ENCODE measurements at regions not wholly inside any gene's neighbourhood (a gene's known extent, or its start where the extent isn't known, plus 50 kb on each side); places are given as distances from the start of the nearest gene placed in this dataset.
"Not testable (repeated sequence)": the region's sequence is repeated elsewhere in the genome, so short reads cannot be mapped to it uniquely, and the experiment has no call there.

DNA sequence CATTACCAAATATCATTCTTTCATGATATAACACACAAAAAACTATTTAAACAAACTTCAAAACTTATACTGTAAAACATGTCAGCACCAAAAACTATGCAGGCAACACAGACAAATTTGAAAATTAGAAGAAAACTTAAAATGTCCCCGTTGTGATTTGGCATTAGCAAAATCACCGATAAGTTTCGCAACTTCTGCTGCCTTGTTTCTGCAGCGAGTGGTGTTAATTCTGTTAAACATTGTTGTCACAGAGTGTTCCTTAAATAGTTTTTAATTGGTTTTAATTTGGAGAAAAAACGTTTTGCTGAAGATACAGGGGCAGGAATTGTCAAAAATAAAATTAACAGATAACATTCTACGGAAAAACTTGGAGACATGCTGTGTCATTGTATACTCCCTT, 160.6 kb downstream of the RPLP1 start:
- POLR2A ChIA-PET, result no interaction called here
- CTCF ChIA-PET, result no interaction called here

DNA sequence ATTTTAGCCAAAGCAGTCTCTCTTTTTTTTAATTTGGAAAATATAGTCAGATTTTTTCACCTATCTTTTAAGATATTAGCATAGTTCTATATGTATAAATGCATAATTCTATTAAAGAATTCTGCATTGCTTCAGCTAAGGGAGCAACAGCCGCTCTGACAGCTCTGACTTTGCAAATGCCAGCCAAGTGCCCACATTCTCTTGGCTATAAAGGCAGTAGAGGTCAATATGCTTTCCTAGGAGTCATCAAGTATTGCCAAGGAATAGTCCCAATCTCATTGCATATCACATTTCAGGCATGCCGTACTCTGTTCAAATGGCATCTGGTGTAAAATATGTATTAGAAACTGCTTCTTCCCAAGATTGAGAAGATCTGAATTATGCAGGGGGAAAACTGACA, 161.4 kb downstream of the RPLP1 start:
- ChIA-PET POLR2A (no interaction called here), CTCF (interaction anchor here (0.7 kb wide), 1 partner anchor 187 kb away, joined by 3 read pairs; no protein-coding TSS in a partner anchor)

DNA sequence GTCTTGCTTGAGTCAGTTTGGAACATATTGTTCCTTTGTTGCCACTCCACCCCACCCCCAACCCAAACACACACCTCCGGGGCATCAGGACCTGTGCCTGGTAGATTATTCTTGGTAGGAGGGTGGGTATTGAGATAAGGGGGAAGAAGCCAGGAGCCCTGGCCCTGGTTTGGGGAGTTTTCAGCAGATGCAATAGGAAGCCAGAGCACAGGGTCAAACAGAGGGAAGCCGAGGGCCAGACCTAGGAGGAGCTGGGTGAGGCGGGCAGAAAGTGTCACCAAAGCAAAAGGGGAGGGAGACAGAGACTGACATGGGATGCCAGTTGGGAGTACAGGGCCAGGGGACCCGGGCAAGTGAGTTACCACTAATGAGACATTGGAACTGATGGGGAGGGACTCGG, 163.1 kb downstream of the RPLP1 start:
- CTCF ChIA-PET, result no interaction called here

DNA sequence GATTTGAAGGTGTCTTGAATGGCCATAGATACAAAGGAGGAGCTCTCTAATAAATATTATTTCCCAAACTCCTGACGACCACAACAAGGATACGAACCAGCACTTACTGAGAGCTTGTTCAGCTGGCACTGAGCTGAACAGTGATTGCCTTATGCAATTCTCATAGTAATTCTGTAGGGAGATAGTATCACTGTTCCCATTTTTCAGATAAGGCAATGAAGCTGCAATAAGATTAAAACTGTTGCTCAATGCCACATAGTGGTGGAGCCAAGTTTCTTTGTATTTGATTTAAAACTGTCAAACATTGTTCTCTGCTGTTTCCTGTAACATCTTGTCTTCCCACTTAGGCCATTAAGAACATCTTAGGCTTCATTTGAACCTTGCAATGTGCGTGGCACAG, 163.9 kb downstream of the RPLP1 start:
- CTCF ChIA-PET, result no interaction called here
- POLR2A ChIA-PET, result no interaction called here

More for the DNA sequence above, 163.1 kb downstream of the RPLP1 start:
- POLR2A ChIA-PET, result no interaction called here

DNA sequence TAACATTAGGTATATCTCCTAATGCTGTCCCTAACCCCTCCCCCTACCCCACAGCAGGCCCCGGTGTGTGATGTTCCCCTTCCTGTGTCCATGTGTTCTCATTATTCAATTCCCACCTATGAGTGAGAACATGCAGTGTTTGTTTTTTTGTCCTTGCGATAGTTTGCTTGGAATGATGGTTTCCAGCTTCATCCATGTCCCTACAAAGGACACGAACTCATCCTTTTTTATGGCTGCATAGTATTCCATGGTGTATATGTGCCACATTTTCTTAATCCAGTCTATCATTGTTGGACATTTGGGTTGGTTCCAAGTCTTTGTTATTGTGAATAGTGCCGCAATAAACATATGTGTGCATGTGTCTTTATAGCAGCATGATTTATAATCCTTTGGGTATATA, 164.5 kb downstream of the RPLP1 start:
- CTCF ChIA-PET, POLR2A ChIA-PET: not testable (repeated sequence)

DNA sequence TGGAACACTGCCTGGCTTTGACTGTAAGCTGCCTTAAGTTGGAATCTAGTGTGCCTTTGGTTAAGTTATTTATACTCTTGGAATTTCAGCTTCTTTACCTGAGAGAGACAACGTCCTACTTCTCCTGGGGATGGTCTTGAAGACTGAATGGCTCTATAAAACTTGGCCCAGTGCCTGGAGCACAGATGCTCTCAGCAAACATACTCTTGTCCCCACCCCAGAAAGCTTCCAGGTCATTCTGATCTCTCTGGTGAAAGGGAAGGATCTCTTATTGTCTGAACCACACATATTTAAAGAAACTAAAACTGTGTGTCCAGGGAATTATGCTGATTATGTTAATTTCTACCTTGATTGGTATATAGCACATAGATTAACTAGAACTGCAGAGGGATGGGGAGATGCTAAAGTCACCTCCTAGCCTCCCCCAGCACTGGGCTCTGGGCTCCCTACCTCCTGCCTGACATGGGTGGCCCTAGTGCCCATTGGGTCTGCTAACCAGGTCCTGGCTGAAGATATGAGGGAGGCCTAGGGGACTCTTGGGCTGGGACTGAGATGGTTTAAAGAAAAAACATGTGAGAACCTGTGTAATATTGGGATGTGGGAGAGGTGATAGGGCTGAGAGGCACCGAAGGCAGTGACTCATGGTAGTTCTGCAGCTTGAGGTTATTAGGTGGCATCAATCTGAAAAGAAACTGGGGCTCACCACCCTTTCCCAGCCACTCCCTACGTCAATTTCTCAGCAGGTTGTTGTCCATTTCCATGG, 171.0 kb downstream of the RPLP1 start:
- POLR2A ChIA-PET, result no interaction called here
- CTCF ChIA-PET, result interaction anchor here (1.1 kb wide), 1 partner anchor 105 kb away, joined by 3 read pairs; no protein-coding TSS in a partner anchor

DNA sequence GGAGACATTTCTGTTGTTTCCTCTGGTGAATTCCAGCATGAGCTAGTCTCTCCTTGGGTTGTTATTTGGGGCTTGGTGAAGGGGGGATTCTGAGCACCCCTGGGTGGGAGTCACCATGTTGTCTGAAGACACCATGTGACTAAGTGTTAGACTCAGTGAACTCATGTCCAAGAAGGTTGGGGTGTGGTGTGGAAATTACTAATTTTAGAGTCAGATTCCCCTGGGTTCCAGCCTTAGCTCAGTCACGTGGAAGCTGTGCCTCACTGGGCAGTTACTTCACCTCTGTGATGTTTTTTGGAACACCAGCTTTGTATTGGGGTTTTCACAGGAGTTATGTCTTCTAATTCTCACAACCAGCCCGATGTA, 171.5 kb downstream of the RPLP1 start:
- POLR2A ChIA-PET, result no interaction called here
- CTCF ChIA-PET, result interaction anchor here (1.1 kb wide), 1 partner anchor 105 kb away, joined by 3 read pairs; no protein-coding TSS in a partner anchor

DNA sequence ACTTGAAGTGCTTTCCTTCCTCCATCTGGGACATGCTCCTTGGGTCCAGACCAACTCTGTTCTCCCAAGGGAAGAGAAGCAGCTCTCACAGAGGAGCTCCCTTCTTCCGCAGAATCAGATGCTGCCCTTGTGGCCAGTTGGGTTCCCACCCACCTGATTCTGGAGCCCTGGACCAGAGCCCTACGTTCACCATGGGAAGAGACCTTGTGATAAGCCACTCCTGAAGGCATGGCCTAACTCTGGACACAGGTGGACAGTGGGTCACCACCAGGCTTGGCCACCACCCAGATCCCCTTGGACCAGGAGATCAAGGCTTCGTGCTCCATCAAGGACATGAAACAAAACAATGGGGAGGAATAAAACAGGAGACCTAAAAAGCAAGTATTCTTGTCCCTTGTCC, 172.2 kb downstream of the RPLP1 start:
- CTCF ChIA-PET, result no interaction called here

DNA sequence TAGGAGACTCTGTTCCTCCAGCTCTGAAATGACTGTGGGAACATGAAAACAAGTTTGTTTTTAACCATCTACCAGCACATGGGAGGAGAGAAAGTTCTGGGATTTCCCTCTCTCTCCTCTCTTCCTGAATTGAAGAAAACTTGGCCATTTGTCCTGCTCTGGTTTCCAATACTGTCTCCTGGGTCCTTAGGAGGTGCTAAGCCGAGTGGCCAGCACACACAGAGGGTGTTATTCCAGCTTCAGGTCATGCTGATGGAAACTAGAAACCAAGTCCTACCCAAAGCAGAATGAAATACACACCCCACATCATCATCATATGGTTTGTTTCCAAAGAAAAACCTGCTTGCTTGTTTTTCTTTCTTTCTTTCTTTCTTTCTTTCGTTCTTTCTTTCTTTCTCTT, 172.7 kb downstream of the RPLP1 start:
- ChIA-PET POLR2A (no interaction called here), CTCF (no interaction called here)

More for the DNA sequence above, 172.2 kb downstream of the RPLP1 start:
- POLR2A ChIA-PET, result no interaction called here

DNA sequence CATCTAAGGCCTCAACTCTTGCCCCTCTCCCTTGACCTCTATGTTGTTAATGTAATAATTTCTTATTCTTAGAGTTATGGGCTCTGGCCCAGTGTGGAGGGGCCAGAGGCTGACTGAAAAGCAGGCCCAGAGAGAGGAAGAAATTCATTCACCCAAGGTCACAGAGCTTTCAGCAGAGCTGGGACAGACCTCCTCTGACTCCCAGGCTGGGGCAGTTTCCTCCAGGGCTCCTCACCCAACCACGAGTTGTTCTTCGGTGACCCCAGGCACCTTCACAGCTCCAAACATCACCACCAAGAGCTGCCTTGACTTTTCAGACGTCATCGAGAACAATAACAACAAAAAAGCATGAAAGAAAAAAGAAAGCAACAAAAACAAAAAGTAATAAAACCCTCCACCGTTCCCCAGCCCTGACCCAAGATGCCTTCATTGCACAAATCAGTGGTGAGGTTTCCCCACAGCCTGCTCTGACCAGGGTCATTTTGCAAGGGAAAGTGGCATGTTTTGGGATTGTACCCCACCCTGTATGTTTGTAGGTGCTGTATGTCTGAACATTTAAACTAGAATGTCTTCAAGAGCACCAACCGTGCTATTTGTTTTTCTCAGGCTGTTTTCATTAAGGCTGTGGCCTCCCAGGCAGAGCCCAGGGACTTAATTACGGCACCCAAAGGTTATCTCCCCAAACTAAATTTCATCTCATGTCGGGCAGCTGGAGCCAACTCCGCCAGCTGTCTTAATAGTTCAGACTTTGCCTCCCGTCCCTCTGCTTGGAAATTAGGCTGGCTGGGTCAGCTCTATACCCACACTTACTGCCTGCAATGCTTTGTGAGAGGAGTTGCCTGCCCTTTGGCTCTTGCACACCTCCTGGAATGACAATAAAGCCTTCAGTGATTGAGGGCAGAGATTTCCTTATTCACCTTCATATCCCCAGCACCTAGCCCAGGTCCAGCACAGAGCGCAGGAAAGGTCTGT, 173.8 kb downstream of the RPLP1 start:
- POLR2A ChIA-PET, result interaction anchor here (0.6 kb wide), 1 partner anchor 93 kb away, joined by 4 read pairs; no protein-coding TSS in a partner anchor
- CTCF ChIA-PET, result no interaction called here

DNA sequence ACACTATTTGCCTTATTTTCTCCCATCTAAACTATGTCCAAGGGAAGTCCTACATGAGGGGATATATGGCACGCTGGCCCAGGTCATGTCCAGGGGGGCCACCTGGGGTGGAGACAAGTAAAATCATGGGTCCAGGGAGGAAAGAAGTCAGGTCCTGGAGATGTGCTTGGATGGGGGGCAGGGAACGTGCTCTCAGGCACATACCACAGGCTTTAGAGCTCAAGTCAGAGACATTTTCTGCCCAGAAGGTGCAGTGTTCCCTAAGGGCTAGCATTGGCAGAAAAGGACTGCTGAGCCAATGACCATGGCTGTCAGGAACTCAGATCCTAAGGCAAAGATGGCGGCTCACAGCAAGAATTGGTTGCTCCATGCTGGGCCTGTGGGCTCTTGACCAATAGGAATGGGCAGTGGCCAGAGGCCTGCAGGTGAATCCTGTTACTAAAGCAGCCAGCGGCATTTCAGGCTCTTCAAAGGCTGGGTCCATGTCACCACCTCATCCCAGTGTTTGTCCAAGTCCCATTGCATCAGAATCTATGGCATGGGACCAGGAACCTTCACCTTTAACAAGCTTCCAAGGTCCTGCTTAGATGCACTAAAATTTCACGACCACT, 175.0 kb downstream of the RPLP1 start:
- POLR2A ChIA-PET, result no interaction called here

DNA sequence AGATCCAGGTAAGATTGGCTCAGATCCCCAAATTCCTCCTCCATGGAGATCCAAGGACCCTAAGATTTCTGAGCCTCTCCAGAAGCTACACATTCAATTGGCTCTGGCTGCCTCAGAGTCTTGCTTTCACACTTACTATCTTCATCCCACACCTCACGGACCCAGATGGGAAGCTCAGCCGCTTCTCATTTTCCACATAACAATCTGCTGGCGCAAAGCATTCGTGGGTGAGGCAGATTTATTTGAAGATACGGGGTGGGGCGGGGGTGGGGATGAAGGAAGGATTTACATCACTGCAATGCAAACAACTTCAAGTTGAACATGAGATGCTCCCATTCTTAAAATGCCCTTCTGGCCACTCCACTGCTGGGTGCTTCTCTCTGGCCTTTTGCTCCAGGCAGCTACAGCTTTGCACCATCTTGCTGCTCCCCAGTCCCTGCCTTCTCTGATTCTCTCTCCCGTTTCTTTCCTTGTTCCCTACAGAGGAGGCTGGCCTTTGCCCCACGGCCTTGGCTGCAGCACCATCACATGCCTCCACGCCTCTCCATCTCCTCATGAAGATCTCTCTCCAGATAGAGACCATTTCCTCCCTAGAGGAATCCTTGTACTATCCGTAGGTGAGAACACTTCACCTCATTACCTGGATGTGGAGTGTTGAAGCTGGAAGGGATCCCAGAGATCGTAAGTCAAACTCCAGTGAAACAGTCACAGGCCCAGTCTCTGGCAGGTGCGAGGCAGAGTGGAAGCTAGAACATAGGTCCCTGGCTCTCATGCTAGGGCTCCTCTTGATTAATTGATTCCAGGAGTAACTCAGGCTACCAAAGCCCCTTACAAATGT, 175.9 kb downstream of the RPLP1 start:
- POLR2A ChIA-PET, result no interaction called here

More for the DNA sequence above, 175.0 kb downstream of the RPLP1 start:
- CTCF ChIA-PET, result no interaction called here

DNA sequence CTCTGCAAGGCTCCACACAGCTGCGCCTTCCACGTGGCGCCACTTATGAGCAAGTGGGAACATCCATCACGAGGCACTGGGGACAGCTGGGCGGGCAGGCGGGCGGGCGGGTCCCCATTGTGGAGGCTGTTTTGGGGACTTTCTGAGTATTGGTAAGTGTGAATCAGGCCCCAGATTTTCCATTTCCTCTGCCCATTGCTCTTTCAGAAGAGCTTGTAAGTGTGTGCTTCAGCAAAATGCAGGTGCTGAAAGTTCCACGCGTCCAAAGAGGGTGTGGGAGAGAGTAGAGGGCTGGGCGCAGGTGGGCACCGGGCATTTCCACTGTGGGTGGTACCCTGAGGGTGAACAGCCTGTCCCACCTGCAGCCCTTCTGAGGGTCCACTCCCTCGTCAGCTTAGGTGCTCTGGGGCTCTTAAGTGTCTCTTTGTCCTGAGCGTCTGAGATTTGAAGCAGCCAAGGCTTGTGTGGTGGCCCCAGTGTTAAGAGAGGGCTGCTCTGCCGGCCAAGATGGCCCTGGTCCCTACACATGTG, 177.1 kb downstream of the RPLP1 start:
- ChIA-PET POLR2A (no interaction called here), CTCF (no interaction called here)

More for the DNA sequence above, 175.9 kb downstream of the RPLP1 start:
- CTCF ChIA-PET, result no interaction called here

DNA sequence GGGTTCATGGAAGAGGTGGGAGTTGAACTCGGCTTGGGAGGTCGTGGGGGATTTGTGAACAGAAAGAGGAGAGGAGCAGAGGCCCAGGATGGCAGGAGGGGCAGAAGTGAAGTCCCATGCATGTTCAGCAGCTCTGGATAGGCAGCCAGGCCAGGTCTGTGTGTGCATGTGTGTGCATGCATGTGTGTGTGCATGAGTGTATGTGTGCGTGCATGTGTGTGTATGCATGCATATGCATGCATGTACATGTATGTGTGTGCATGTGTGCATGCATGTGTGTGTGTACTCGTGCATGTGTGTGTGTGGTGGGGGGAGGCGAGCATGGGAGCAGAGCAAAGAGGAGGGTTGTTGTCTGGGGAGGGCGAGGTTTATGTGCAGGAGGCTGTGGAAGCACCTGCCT, 178.4 kb downstream of the RPLP1 start:
- CTCF ChIA-PET, result no interaction called here
- POLR2A ChIA-PET, result no interaction called here

DNA sequence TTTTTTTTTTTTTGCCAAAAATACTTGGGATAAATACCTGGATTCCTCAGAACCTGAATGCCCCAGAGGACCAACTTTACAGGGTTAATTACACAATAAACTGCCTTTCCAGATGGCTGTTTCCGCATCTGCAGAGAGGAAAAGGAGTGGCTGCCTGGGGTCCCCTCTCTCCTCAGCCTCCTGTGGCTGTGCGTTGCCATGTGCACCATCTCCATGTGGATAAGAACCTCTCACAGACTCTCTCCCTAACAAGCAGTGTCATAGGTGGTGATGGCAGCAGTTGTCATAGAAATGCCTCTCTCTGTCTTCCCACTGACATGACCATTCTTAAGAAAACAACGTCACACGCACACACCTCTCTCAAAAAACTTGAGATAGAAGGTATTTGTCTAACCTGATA, 179.4 kb downstream of the RPLP1 start:
- POLR2A ChIA-PET, result no interaction called here
- CTCF ChIA-PET, result no interaction called here

DNA sequence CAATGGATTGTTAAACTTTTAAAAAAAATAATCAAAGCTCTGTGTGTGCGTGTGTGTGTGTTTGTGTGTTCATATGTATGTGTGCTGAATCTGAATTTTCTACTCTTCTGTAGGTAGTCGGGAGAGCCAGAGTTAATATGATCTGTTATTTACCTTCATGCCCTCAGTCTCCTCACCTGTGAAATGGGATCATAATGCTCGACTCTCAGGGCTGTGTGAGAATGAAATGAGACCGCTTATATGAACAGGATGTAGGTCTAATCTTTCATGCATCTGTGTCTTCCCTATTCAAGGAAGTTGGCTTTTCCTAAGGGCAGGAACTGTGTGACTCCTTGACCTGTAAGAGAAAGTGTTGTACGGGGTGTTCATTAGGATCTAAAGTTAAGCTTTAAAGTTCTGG, 182.2 kb downstream of the RPLP1 start:
- POLR2A ChIA-PET, result no interaction called here
- CTCF ChIA-PET, result no interaction called here

DNA sequence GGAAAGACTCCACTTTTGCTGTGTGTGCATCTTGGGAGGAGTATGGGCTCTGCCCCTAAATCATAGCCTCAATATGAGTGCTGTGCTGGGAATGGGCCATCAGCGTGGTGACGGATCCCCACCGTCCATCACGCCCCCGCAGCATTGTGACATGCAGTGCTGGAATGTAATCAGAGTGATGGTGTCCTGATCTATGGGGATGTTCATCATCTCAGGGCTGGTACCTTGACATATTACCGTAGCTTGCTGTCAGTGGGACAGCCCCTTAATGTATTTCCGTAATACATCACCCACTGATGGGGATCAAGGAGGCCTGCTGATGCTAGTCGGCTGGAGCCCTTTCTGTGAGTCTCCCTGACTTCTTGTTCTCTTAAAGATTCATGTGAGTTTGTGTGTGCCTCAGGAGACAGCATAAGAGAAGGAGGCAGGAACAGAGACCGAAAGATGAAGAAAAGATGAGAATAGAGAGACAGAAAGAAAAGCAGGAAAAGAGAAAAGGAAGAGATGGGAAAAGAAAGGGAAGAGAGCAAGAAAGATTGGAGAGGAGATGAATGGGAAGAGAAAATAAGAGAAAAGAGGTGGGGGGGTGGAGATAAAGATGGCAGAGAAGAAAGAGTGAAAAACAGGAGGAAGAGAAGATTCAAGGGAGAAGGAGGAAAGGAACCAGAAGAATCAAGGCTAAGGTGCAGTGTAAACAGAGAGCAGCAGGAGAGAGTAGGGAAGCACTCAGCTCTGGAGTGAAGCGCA, 183.7 kb downstream of the RPLP1 start:
- CTCF ChIA-PET, result interaction anchor here (0.6 kb wide), 1 partner anchor 530 kb away, joined by 5 read pairs; no protein-coding TSS in a partner anchor
- POLR2A ChIA-PET, result no interaction called here

DNA sequence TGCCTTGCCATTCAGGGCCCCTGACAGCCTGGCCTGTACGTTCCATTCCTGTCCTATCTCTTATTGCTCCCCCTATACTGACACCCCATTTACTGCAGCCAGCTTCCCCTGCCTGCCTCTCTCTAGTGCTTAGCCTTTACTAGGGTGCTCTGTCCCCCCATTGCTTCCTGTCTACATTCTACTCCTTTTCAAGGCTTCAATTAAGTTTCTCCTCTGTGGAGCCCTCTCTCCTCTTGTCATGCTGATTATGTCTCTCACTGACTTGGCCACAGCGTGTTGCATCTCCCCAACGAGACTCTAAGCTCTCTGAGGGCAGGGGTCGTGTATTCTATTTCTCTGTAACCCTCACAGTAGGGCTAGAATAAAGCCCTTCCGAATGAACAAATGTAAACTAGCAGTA, 185.2 kb downstream of the RPLP1 start:
- ChIA-PET POLR2A (no interaction called here), CTCF (no interaction called here)

DNA sequence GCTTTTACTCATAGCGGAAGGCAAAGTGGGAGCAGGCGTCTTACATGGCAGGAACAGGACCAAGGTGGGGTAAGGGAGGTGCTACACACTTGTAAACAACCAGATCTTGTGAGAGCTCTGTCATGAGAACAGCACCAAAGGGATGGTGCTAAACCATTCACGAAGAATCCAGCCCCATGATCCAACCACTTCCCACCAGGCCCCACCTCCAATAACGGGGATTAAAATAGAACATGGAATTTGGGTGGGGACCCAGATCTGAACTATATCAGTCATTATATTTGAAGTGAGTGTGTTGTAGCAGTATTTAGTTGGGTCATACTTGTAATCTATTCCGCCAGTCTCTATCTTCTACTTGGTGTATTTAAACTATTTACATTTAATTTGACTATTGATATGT, 190.9 kb downstream of the RPLP1 start:
- CTCF ChIA-PET, result no interaction called here
- POLR2A ChIA-PET, result no interaction called here

Data from activated CD8-positive, alpha-beta memory T cell treated with anti-CD3 and anti-CD28 coated beads for 36 hours (primary cell).